Esophagus (tissue), 2 donors: ENCODE measurements at regions not wholly inside any gene's neighbourhood (a gene's known extent, or its start where the extent isn't known, plus 50 kb on each side); places are given as distances from the start of the nearest gene placed in this dataset.

Experiments used
- H3K27ac ChIP-seq, 2 donors: one replicate each; pipeline ENCODE4 v1.5.1; 2013; ENCODE audit warnings: low read depth in 2 of 2, mild to moderate bottlenecking in 2 of 2, inconsistent platforms in 1 of 2, low read length in 1 of 2, moderate library complexity in 1 of 2
- H3K27me3 ChIP-seq, 2 donors: one replicate each; pipeline ENCODE4 v1.6.1; 2013; ENCODE audit warnings: low read length in 2 of 2, control low read depth in 1 of 2, mild to moderate bottlenecking in 1 of 2; ENCODE audit not compliant: insufficient read depth in 2 of 2, control insufficient read depth in 1 of 2
- H3K36me3 ChIP-seq, 2 donors: one replicate each; pipeline ENCODE4 v1.6.1; 2013; ENCODE audit warnings: low read length in 1 of 2; ENCODE audit not compliant: control insufficient read depth in 2 of 2, insufficient read depth in 2 of 2
- H3K4me1 ChIP-seq, 2 donors: one replicate each; pipeline ENCODE4 v1.6.1; 2013; ENCODE audit warnings: low read length in 1 of 2; ENCODE audit not compliant: control insufficient read depth in 2 of 2, insufficient read depth in 2 of 2
- H3K4me3 ChIP-seq, 2 donors: one replicate each; pipeline ENCODE4 v1.5.1; 2013; ENCODE audit warnings: low read length in 2 of 2, mild to moderate bottlenecking in 2 of 2, low read depth in 1 of 2, moderate library complexity in 1 of 2
- H3K9me3 ChIP-seq, 2 donors: one replicate each; pipeline ENCODE4 v1.6.1; 2013; ENCODE audit warnings: mild to moderate bottlenecking in 2 of 2, low read depth in 1 of 2, low read length in 1 of 2, moderate library complexity in 1 of 2; ENCODE audit not compliant: control insufficient read depth in 2 of 2, insufficient read depth in 1 of 2
- WGBS, 2 donors: extraction: QIAGEN DNeasy Blood & Tissue Kit; methylation state at CpG; one replicate each; pipeline ENCODE4 v1.1.7; 2013; 5-methylcytosine and 5-hydroxymethylcytosine counted together
- donor health status: healthy with polysubstance abuse.
- donor health status: Bipolar disorder and iron deficiency.

- Histone ChIP-seq H3K36me3 (no peaks in the 10 kb centered on the region), H3K9me3 (peaks cover 0 to 6% of the 10 kb centered on the region in 2 donors), H3K27ac (no peak overlapping the region), H3K4me3 (no peak overlapping the region), H3K4me1 (no peaks in the 10 kb centered on the region), H3K27me3 (peaks cover 0 to 2% of the 10 kb centered on the region in 2 donors)
- 79 to 90% methylated on average over 1 of the region's 1 CpG for WGBS, 2 donors
Observed at GRCh38 chr15:97141360-97141759, 810.9 kb downstream of the NR2F2 start.

GRCh38 chr15:97141871-97142270 is 811.4 kb downstream of the NR2F2 start:
- WGBS, 2 donors: 33 to 44% methylated on average over 2 of the region's 2 CpGs

GRCh38 chr15:97143592-97144376 is 813.3 kb downstream of the NR2F2 start:
- no peak overlapping the region for H3K4me3 ChIP-seq
- peaks cover 0 to 4% of the 10 kb centered on the region in 2 donors for H3K9me3 ChIP-seq
- 79 to 83% methylated on average over 6 of the region's 6 CpGs for WGBS, 2 donors
- no peaks in the 10 kb centered on the region for H3K36me3 ChIP-seq
- no peak overlapping the region for H3K27ac ChIP-seq
- no peaks in the 10 kb centered on the region for H3K4me1 ChIP-seq
- H3K27me3 ChIP-seq: peaks cover 0 to 2% of the 10 kb centered on the region in 2 donors

More at GRCh38 chr15:97141871-97142270, 811.4 kb downstream of the NR2F2 start:
- Histone ChIP-seq H3K9me3 (peaks cover 0 to 6% of the 10 kb centered on the region in 2 donors), H3K36me3 (no peaks in the 10 kb centered on the region), H3K27ac (no peak overlapping the region), H3K27me3 (peaks cover 0 to 2% of the 10 kb centered on the region in 2 donors), H3K4me3 (no peak overlapping the region), H3K4me1 (no peaks in the 10 kb centered on the region)

- no peak overlapping the region for H3K4me3 ChIP-seq
- peaks cover 0 to 4% of the 10 kb centered on the region in 2 donors for H3K9me3 ChIP-seq
- no peaks in the 10 kb centered on the region for H3K4me1 ChIP-seq
- no peak overlapping the region for H3K27ac ChIP-seq
- 67 to 79% methylated on average over 2 of the region's 2 CpGs for WGBS, 2 donors
- H3K27me3 ChIP-seq: peaks cover 0 to 2% of the 10 kb centered on the region in 2 donors
- H3K36me3 ChIP-seq: no peaks in the 10 kb centered on the region
Observed at GRCh38 chr15:97144377-97144711, 813.8 kb downstream of the NR2F2 start.

- Histone ChIP-seq H3K9me3 (peaks cover 0 to 4% of the 10 kb centered on the region in 2 donors), H3K36me3 (no peaks in the 10 kb centered on the region), H3K4me3 (no peak overlapping the region), H3K4me1 (no peaks in the 10 kb centered on the region), H3K27ac (no peak overlapping the region), H3K27me3 (no peaks in the 10 kb centered on the region)
- WGBS, 2 donors: 73 to 78% methylated on average over 18 of the region's 18 CpGs
Observed at GRCh38 chr15:97146929-97147870, 813.3 kb upstream of the ARRDC4 start.

- Histone ChIP-seq H3K27ac (no peak overlapping the region), H3K4me1 (no peaks in the 10 kb centered on the region)
- 84 to 90% methylated on average over 1 of the region's 1 CpG for WGBS, 2 donors
Observed at GRCh38 chr15:97153356-97153965, 807.0 kb upstream of the ARRDC4 start.

GRCh38 chr15:97156739-97157265 is 803.7 kb upstream of the ARRDC4 start:
- Histone ChIP-seq H3K36me3 (no peaks in the 10 kb centered on the region), H3K27me3 (no peaks in the 10 kb centered on the region)
- 73 to 75% methylated on average over 2 of the region's 2 CpGs for WGBS, 2 donors

More at GRCh38 chr15:97153356-97153965, 807.0 kb upstream of the ARRDC4 start:
- no peaks in the 10 kb centered on the region for H3K36me3 ChIP-seq
- H3K4me3 ChIP-seq: no peak overlapping the region
- no peaks in the 10 kb centered on the region for H3K27me3 ChIP-seq
- no peaks in the 10 kb centered on the region for H3K9me3 ChIP-seq

GRCh38 chr15:97162805-97163495 is 797.6 kb upstream of the ARRDC4 start:
- H3K36me3 ChIP-seq: no peaks in the 10 kb centered on the region
- H3K9me3 ChIP-seq: peaks cover 0 to 2% of the 10 kb centered on the region in 2 donors
- 72 to 76% methylated on average over 2 of the region's 2 CpGs for WGBS, 2 donors
- H3K27me3 ChIP-seq: no peaks in the 10 kb centered on the region
- no peak overlapping the region for H3K4me3 ChIP-seq
- no peaks in the 10 kb centered on the region for H3K4me1 ChIP-seq
- no peak overlapping the region for H3K27ac ChIP-seq

More at GRCh38 chr15:97156739-97157265, 803.7 kb upstream of the ARRDC4 start:
- H3K9me3 ChIP-seq: no peaks in the 10 kb centered on the region
- no peak overlapping the region for H3K4me3 ChIP-seq
- H3K4me1 ChIP-seq: no peaks in the 10 kb centered on the region
- H3K27ac ChIP-seq: no peak overlapping the region

GRCh38 chr15:97165205-97165604 is 795.3 kb upstream of the ARRDC4 start:
- 74 to 88% methylated on average over 2 of the region's 2 CpGs for WGBS, 2 donors
- Histone ChIP-seq H3K36me3 (no peaks in the 10 kb centered on the region), H3K27me3 (no peaks in the 10 kb centered on the region), H3K9me3 (peaks cover 0 to 5% of the 10 kb centered on the region in 2 donors), H3K4me3 (no peak overlapping the region), H3K27ac (no peak overlapping the region), H3K4me1 (no peaks in the 10 kb centered on the region)
